OCI-LY3 (cell line): ENCODE measurements at regions not wholly inside any gene's neighbourhood (a gene's known extent, or its start where the extent isn't known, plus 50 kb on each side); places are given as distances from the start of the nearest gene placed in this dataset.

ENCODE experiments used
- H2AFZ ChIP-seq: fragments of 200-600, 300-600 bp; shearing (Covaris generic); 2 replicates; pipeline ENCODE4 v1.6.0; 2014; ENCODE audit warnings: antibody characterized with exemption, low read depth, low read length
- H3K27ac ChIP-seq: fragments of 200-600, 300-600 bp; sonication (generic); 2 replicates; pipeline ENCODE4 v1.5.1; 2014; ENCODE audit warnings: mild to moderate bottlenecking, low read length, moderate library complexity, mixed read lengths
- H3K27me3 ChIP-seq: fragments of 200-600, 300-600 bp; sonication (generic); 2 replicates; pipeline ENCODE4 v1.6.1; 2014; ENCODE audit warnings: low read depth, low read length, mixed read lengths
- H3K36me3 ChIP-seq: fragments of 200-600, 300-600 bp; sonication (generic); replicated peaks from 2 replicates; pipeline ENCODE3; 2014; ENCODE audit warnings: low read depth, low read length, mixed read lengths
- H3K4me1 ChIP-seq: fragments of 300-600, 200-600 bp; sonication (generic); 2 replicates; pipeline ENCODE4 v1.6.1; 2014; ENCODE audit warnings: low read length, mixed read lengths
- H3K4me2 ChIP-seq: fragments of 200-600, 300-600 bp; sonication (generic); 2 replicates; pipeline ENCODE4 v1.6.1; 2014; ENCODE audit warnings: low read length, mixed read lengths
- H3K4me3 ChIP-seq: fragments of 300-600, 200-600 bp; sonication (generic); 2 replicates; pipeline ENCODE4 v1.5.1; 2014; ENCODE audit warnings: antibody characterized with exemption, mild to moderate bottlenecking, low read length, moderate library complexity
- H3K79me2 ChIP-seq: fragments of 300-600, 200-600 bp; shearing (Covaris generic); 2 replicates; pipeline ENCODE4 v1.6.1; 2014; ENCODE audit warnings: mild to moderate bottlenecking, low read length, mixed read lengths
- H3K9ac ChIP-seq: fragments of 300-600, 200-600 bp; shearing (Covaris generic); 2 replicates; pipeline ENCODE4 v1.6.0; 2014; ENCODE audit warnings: mild to moderate bottlenecking, low read length, moderate library complexity
- H3K9me3 ChIP-seq: fragments of 200-600, 300-600 bp; shearing (Covaris generic); 2 replicates; pipeline ENCODE4 v1.6.1; 2014; ENCODE audit warnings: low read length, mixed read lengths; ENCODE audit not compliant: insufficient read depth
- H4K20me1 ChIP-seq: fragments of 200-600, 300-600 bp; sonication (generic); 2 replicates; pipeline ENCODE4 v1.6.1; 2016; ENCODE audit warnings: low read length, mixed read lengths; ENCODE audit not compliant: insufficient read depth
- CTCF ChIP-seq: fragments of 200-600, 300-600 bp; sonication (generic); IDR thresholded peaks from 2 replicates; pipeline ENCODE4 v1.5.1; 2014; ENCODE audit warnings: antibody characterized with exemption, low read length, low read depth
- EZH2phosphoT487 ChIP-seq: fragments of 200-600 bp; shearing (Covaris generic); IDR thresholded peaks from 2 replicates; pipeline ENCODE4 v1.6.1; 2018; ENCODE audit warnings: antibody characterized with exemption, mixed run types, low read depth

- Histone ChIP-seq H4K20me1 (no peaks in the 10 kb centered on the region), H3K4me3 (no peak overlapping the region), H3K9ac (no peak overlapping the region), H2AFZ (peak overlapping the region; percentile 24; the same call in 1 of the 2 replicates), H3K4me2 (no peak overlapping the region; the same call in 1 of the 2 replicates), H3K79me2 (no peaks in the 10 kb centered on the region), H3K4me1 (peaks cover 3% of the 10 kb centered on the region; the same call in 1 of the 2 replicates), H3K9me3 (no peaks in the 10 kb centered on the region), H3K36me3 (no peaks in the 10 kb centered on the region), H3K27ac (no peak overlapping the region), H3K27me3 (no peaks in the 10 kb centered on the region)
- TF ChIP-seq CTCF (no peak), EZH2phosphoT487 (no peak)
Observed at GRCh38 chr9:12230708-12231107, 462.5 kb upstream of the TYRP1 start.

- Histone ChIP-seq H3K9me3 (no peaks in the 10 kb centered on the region), H3K27me3 (no peaks in the 10 kb centered on the region), H2AFZ (no peak overlapping the region), H3K4me3 (no peak overlapping the region), H3K36me3 (no peaks in the 10 kb centered on the region), H4K20me1 (no peaks in the 10 kb centered on the region), H3K9ac (no peak overlapping the region), H3K27ac (no peak overlapping the region), H3K4me1 (peaks cover 3% of the 10 kb centered on the region; the same call in 1 of the 2 replicates), H3K79me2 (no peaks in the 10 kb centered on the region), H3K4me2 (no peak overlapping the region)
- TF ChIP-seq EZH2phosphoT487 = no peak
- no peak for TF ChIP-seq CTCF
Observed at GRCh38 chr9:12231832-12232231, 461.4 kb upstream of the TYRP1 start.

GRCh38 chr9:12232836-12233235, 460.3 kb upstream of the TYRP1 start:
- Histone ChIP-seq H3K9ac (no peak overlapping the region), H3K27ac (no peak overlapping the region), H3K4me2 (no peak overlapping the region), H4K20me1 (no peaks in the 10 kb centered on the region), H3K4me1 (peaks cover 3% of the 10 kb centered on the region; the same call in 1 of the 2 replicates), H2AFZ (no peak overlapping the region), H3K9me3 (no peaks in the 10 kb centered on the region), H3K4me3 (no peak overlapping the region), H3K36me3 (no peaks in the 10 kb centered on the region), H3K79me2 (no peaks in the 10 kb centered on the region), H3K27me3 (no peaks in the 10 kb centered on the region)
- TF ChIP-seq CTCF (no peak), EZH2phosphoT487 (no peak)

GRCh38 chr9:12253941-12254340, 439.2 kb upstream of the TYRP1 start:
- Histone ChIP-seq H3K4me1 (no peaks in the 10 kb centered on the region), H3K4me3 (no peak overlapping the region), H3K27me3 (no peaks in the 10 kb centered on the region), H3K27ac (no peak overlapping the region), H4K20me1 (no peaks in the 10 kb centered on the region), H3K9ac (no peak overlapping the region), H2AFZ (no peak overlapping the region), H3K36me3 (no peaks in the 10 kb centered on the region), H3K4me2 (no peak overlapping the region), H3K9me3 (no peaks in the 10 kb centered on the region), H3K79me2 (no peaks in the 10 kb centered on the region)
- TF ChIP-seq CTCF = no peak
- no peak for TF ChIP-seq EZH2phosphoT487
